GM06990 (cell line): ENCODE measurements at regions not wholly inside any gene's neighbourhood (a gene's known extent, or its start where the extent isn't known, plus 50 kb on each side); places are given as distances from the start of the nearest gene placed in this dataset.
"Not testable (repeated sequence)": the region's sequence is repeated elsewhere in the genome, so short reads cannot be mapped to it uniquely, and the experiment has no call there.

Source experiments
- DNase-seq: peaks from one replicate; pipeline ENCODE4 v3.0.0-alpha.2; 2011; ENCODE audit not compliant: insufficient read length; ENCODE audit errors: extremely low read depth
- H3K27me3 ChIP-seq: replicated peaks from 2 replicates; pipeline ENCODE4 v1.6.0; 2011; ENCODE audit warnings: low read length; ENCODE audit not compliant: control insufficient read depth, insufficient read depth
- H3K36me3 ChIP-seq: 2 replicates; pipeline ENCODE4 v1.5.1; 2011; ENCODE audit warnings: low read length; ENCODE audit not compliant: control insufficient read depth, insufficient read depth
- H3K4me3 ChIP-seq: replicated peaks from 2 replicates; pipeline ENCODE4 v1.5.1; 2011; ENCODE audit warnings: low read depth, mild to moderate bottlenecking, control low read depth, low read length
- CTCF ChIP-seq: IDR thresholded peaks from 2 replicates; pipeline ENCODE4 v1.5.1; 2011; ENCODE audit warnings: low read length, control low read depth, mild to moderate bottlenecking, inconsistent platforms; ENCODE audit not compliant: insufficient read depth, poor library complexity, severe bottlenecking

- DNase-seq: no peak
- no peak for TF ChIP-seq CTCF
- no peaks in the 10 kb centered on the region for H3K27me3 ChIP-seq
- no peaks in the 10 kb centered on the region for H3K36me3 ChIP-seq
- no peak overlapping the region for H3K4me3 ChIP-seq
These were observed 1277.0 kb upstream of the SLC39A10 start for GRCh38 chr2:194380011-194380410.

GRCh38 chr2:194367390-194367789 is 1289.6 kb upstream of the SLC39A10 start:
- H3K36me3 ChIP-seq, H3K27me3 ChIP-seq, H3K4me3 ChIP-seq, DNase-seq: not testable (repeated sequence)

- Histone ChIP-seq H3K4me3 (no peak overlapping the region), H3K36me3 (no peaks in the 10 kb centered on the region), H3K27me3 (no peaks in the 10 kb centered on the region)
- no peak for DNase-seq
- no peak for TF ChIP-seq CTCF
These were observed 1293.1 kb upstream of the SLC39A10 start for GRCh38 chr2:194363878-194364277.

GRCh38 chr2:194363295-194363694 is 1293.7 kb upstream of the SLC39A10 start:
- no peak for TF ChIP-seq CTCF
- Histone ChIP-seq H3K36me3 (no peaks in the 10 kb centered on the region), H3K27me3 (no peaks in the 10 kb centered on the region), H3K4me3 (no peak overlapping the region)
- DNase-seq: no peak

GRCh38 chr2:194352505-194352904 is 1304.5 kb upstream of the SLC39A10 start:
- no peak for DNase-seq
- TF ChIP-seq CTCF: no peak
- no peak overlapping the region for H3K4me3 ChIP-seq
- H3K27me3 ChIP-seq: no peaks in the 10 kb centered on the region
- no peaks in the 10 kb centered on the region for H3K36me3 ChIP-seq

GRCh38 chr2:194346193-194346592 is 1310.8 kb upstream of the SLC39A10 start:
- no peaks in the 10 kb centered on the region for H3K27me3 ChIP-seq
- no peaks in the 10 kb centered on the region for H3K36me3 ChIP-seq
- TF ChIP-seq CTCF: no peak
- H3K4me3 ChIP-seq: no peak overlapping the region
- no peak for DNase-seq
